ENCODE measurements at regions not wholly inside any gene's neighbourhood (a gene's known extent, or its start where the extent isn't known, plus 50 kb on each side); places are given as distances from the start of the nearest gene placed in this dataset.

- no peak for TF ChIP-seq CTCF (optimal IDR thresholded peaks at IDR 0.05 in 1 of 3, IDR thresholded peaks at IDR 0.05 in 1 of 3, conservative IDR thresholded peaks at IDR 0.05 in 1 of 3; ENCODE audit: extremely low read depth in 1 of 3, insufficient read depth in 2 of 3, low read length in 3 of 3)
- no peak for TF ChIP-seq EZH2 (IDR thresholded peaks at IDR 0.05; ENCODE audit: low read length)
These were observed 268.7 kb downstream of the CHRM3 start for GRCh38 chr1:239655023-239655422.

Measured in keratinocyte (primary cell).